ENCODE measurements at regions not wholly inside any gene's neighbourhood (a gene's known extent, or its start where the extent isn't known, plus 50 kb on each side); places are given as distances from the start of the nearest gene placed in this dataset.

- Mint-ChIP-seq H3K27ac (ENCODE audit: unreplicated experiment) (no peak overlapping the region), H3K27me3 (ENCODE audit: unreplicated experiment) (peaks cover 3% of the 10 kb centered on the region), H3K36me3 (ENCODE audit: low read depth, unreplicated experiment) (no peaks in the 10 kb centered on the region), H3K4me3 (ENCODE audit: unreplicated experiment) (no peak overlapping the region), H3K4me1 (ENCODE audit: unreplicated experiment) (no peaks in the 10 kb centered on the region), H3K9me3 (ENCODE audit: unreplicated experiment) (no peaks in the 10 kb centered on the region)
- no peak for DNase-seq (ENCODE audit: low spot score)
- TF ChIP-seq, protein P1, sequence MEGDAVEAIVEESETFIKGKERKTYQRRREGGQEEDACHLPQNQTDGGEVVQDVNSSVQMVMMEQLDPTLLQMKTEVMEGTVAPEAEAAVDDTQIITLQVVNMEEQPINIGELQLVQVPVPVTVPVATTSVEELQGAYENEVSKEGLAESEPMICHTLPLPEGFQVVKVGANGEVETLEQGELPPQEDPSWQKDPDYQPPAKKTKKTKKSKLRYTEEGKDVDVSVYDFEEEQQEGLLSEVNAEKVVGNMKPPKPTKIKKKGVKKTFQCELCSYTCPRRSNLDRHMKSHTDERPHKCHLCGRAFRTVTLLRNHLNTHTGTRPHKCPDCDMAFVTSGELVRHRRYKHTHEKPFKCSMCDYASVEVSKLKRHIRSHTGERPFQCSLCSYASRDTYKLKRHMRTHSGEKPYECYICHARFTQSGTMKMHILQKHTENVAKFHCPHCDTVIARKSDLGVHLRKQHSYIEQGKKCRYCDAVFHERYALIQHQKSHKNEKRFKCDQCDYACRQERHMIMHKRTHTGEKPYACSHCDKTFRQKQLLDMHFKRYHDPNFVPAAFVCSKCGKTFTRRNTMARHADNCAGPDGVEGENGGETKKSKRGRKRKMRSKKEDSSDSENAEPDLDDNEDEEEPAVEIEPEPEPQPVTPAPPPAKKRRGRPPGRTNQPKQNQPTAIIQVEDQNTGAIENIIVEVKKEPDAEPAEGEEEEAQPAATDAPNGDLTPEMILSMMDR (IDR thresholded peaks at IDR 0.05; ENCODE audit: unreplicated experiment) = no peak
These were observed 135.0 kb upstream of the ZNF462 start for GRCh38 chr9:106727969-106728368.

DNA sequence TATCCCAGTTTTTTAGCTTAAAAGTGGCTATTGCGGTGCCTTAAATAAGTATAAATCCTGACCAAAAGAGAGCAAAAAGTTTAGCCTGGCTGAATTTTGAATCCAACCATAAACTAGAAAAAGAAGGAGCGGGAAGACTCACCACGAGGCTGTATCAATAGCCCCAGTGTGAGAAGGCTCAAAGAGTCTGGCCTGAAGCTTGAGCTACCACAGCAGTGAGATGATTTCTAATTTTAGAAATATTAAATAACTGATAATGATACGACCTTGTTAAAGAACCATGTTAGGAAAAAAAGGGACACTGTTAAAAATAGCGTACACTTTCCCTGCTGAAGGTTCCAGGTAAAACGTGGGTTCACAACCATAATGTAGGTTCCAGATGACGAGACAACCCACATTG lies 134.1 kb upstream of the ZNF462 start:
- H3K36me3 Mint-ChIP-seq (ENCODE audit: low read depth, unreplicated experiment) = no peaks in the 10 kb centered on the region
- DNase-seq (ENCODE audit: low spot score) = no peak
- no peak overlapping the region for H3K27ac Mint-ChIP-seq (ENCODE audit: unreplicated experiment)
- H3K4me1 Mint-ChIP-seq (ENCODE audit: unreplicated experiment) = no peaks in the 10 kb centered on the region
- H3K9me3 Mint-ChIP-seq (ENCODE audit: unreplicated experiment) = no peaks in the 10 kb centered on the region
- no peak overlapping the region for H3K4me3 Mint-ChIP-seq (ENCODE audit: unreplicated experiment)
- TF ChIP-seq, protein P1 (IDR thresholded peaks at IDR 0.05; ENCODE audit: unreplicated experiment) = no peak
- peaks cover 3% of the 10 kb centered on the region for H3K27me3 Mint-ChIP-seq (ENCODE audit: unreplicated experiment)

DNA sequence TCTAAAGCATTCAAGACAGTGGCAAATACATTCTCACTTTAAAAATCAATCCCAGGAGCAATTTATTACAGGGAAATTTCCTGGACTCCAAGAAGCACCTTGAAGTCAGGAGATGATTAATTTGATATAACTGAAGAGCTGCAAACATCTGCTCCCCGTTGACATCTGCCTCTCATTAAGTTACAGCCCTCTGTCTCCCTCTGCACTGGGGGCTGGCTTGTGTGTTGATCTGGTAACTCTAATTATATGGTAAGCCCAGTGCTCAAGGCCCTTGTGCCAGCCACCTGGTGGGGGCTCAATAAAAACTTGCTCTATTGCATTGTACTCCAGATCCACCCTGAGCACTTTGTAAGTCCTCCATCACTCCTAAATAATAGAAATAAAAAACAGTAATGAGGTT lies 131.1 kb upstream of the ZNF462 start:
- Mint-ChIP-seq H3K36me3 (ENCODE audit: low read depth, unreplicated experiment) (no peaks in the 10 kb centered on the region), H3K27ac (ENCODE audit: unreplicated experiment) (no peak overlapping the region), H3K4me1 (ENCODE audit: unreplicated experiment) (no peaks in the 10 kb centered on the region), H3K9me3 (ENCODE audit: unreplicated experiment) (no peaks in the 10 kb centered on the region), H3K4me3 (ENCODE audit: unreplicated experiment) (no peak overlapping the region), H3K27me3 (ENCODE audit: unreplicated experiment) (peaks cover 3% of the 10 kb centered on the region)
- no peak for DNase-seq (ENCODE audit: low spot score)
- TF ChIP-seq, protein P1 (IDR thresholded peaks at IDR 0.05; ENCODE audit: unreplicated experiment) = no peak

DNA sequence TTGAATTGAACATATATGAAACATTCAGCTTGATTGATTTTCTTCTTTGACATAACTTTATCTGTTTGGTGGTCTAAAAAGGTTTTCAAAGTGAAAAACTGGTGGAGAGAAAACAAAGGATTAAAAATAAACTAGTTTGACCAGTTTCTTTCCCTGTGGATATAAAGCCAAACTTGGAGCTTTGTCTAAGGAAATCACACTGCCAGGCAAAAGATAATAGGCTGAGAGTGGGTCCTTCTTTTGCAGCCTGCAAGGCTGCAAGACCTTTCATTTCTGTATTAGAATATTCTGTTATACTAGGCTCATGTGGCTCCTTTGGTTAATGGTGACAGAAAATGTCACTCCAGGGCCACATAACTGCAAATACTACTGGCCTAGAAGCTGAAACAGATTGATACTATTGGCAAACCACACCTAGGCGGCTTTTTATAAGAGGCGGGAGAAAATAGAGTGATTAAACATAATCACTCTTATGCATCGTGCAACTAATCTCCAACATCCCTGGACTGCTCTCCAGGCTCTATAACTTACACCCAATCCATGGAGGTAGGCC lies 129.1 kb upstream of the ZNF462 start:
- Mint-ChIP-seq H3K36me3 (ENCODE audit: low read depth, unreplicated experiment) (no peaks in the 10 kb centered on the region), H3K9me3 (ENCODE audit: unreplicated experiment) (no peaks in the 10 kb centered on the region), H3K4me3 (ENCODE audit: unreplicated experiment) (no peak overlapping the region), H3K27ac (ENCODE audit: unreplicated experiment) (no peak overlapping the region), H3K27me3 (ENCODE audit: unreplicated experiment) (peaks cover 3% of the 10 kb centered on the region), H3K4me1 (ENCODE audit: unreplicated experiment) (no peaks in the 10 kb centered on the region)
- TF ChIP-seq, protein P1 (IDR thresholded peaks at IDR 0.05; ENCODE audit: unreplicated experiment) = no peak
- no peak for DNase-seq (ENCODE audit: low spot score)

DNA sequence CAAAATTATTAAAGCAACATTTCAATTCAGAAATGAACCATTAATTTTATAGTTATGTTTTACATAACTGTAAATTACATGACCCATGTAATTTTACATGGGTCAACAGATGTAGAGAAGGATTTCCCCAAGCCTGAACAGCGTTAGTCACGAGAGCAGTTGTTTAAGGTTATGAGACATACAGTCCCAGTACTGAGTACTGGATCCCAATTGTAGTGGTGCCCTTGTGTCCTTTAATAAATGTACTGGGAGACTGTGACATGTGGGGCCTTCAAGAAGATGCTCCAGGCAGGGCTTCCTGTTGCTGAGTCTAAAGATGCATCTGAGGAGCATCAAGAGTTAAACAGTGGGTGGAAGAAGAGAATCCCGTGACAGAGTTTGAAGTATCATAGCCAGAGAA lies 125.5 kb upstream of the ZNF462 start:
- no peak overlapping the region for H3K4me3 Mint-ChIP-seq (ENCODE audit: unreplicated experiment)
- H3K9me3 Mint-ChIP-seq (ENCODE audit: unreplicated experiment) = no peaks in the 10 kb centered on the region
- TF ChIP-seq, protein P1 (IDR thresholded peaks at IDR 0.05; ENCODE audit: unreplicated experiment) = no peak
- H3K36me3 Mint-ChIP-seq (ENCODE audit: low read depth, unreplicated experiment) = no peaks in the 10 kb centered on the region
- H3K27me3 Mint-ChIP-seq (ENCODE audit: unreplicated experiment) = no peaks in the 10 kb centered on the region
- H3K4me1 Mint-ChIP-seq (ENCODE audit: unreplicated experiment) = no peaks in the 10 kb centered on the region
- H3K27ac Mint-ChIP-seq (ENCODE audit: unreplicated experiment) = no peak overlapping the region
- no peak for DNase-seq (ENCODE audit: low spot score)
